ENCODE measurements at regions not wholly inside any gene's neighbourhood (a gene's known extent, or its start where the extent isn't known, plus 50 kb on each side); places are given as distances from the start of the nearest gene placed in this dataset.
"Not testable (repeated sequence)": the region's sequence is repeated elsewhere in the genome, so short reads cannot be mapped to it uniquely, and the experiment has no call there.

- TF ChIP-seq JUND (IDR thresholded peaks at IDR 0.05; ENCODE audit: low read depth): no peak
- in situ Hi-C loops (cut with HindIII; ENCODE audit: low pct_unique_long_range_greater_than_20kb, low sequenced_read_pairs): no loop called here
- DNase-seq (ENCODE audit: low read depth in 1 of 2, low spot score in 1 of 2): peak; percentile 19 to 58
Measured at GRCh38 chr9:86486891-86487837, 133.0 kb upstream of the TUT7 start.

GRCh38 chr9:86485359-86485758 lies 131.1 kb upstream of the TUT7 start:
- DNase-seq (ENCODE audit: low read depth in 1 of 2, low spot score in 1 of 2): no peak
- in situ Hi-C loops (cut with HindIII; ENCODE audit: low pct_unique_long_range_greater_than_20kb, low sequenced_read_pairs): no loop called here
- TF ChIP-seq JUND (IDR thresholded peaks at IDR 0.05; ENCODE audit: low read depth): no peak

GRCh38 chr9:86483496-86483895 lies 129.3 kb upstream of the TUT7 start:
- in situ Hi-C loops (cut with HindIII; ENCODE audit: low pct_unique_long_range_greater_than_20kb, low sequenced_read_pairs): no loop called here
- no peak for TF ChIP-seq JUND (IDR thresholded peaks at IDR 0.05; ENCODE audit: low read depth)

GRCh38 chr9:86481466-86481865 lies 127.3 kb upstream of the TUT7 start:
- TF ChIP-seq JUND (IDR thresholded peaks at IDR 0.05; ENCODE audit: low read depth): no peak
- in situ Hi-C loops (cut with HindIII; ENCODE audit: low pct_unique_long_range_greater_than_20kb, low sequenced_read_pairs): no loop called here
- no peak for DNase-seq (ENCODE audit: low read depth in 1 of 2, low spot score in 1 of 2)

More at GRCh38 chr9:86483496-86483895, 129.3 kb upstream of the TUT7 start:
- no peak for DNase-seq (ENCODE audit: low read depth in 1 of 2, low spot score in 1 of 2)

GRCh38 chr9:86475255-86475654 lies 121.0 kb upstream of the TUT7 start:
- DNase-seq (ENCODE audit: low read depth in 1 of 2, low spot score in 1 of 2); in situ Hi-C loops (cut with HindIII; ENCODE audit: low pct_unique_long_range_greater_than_20kb, low sequenced_read_pairs): not testable (repeated sequence)

GRCh38 chr9:86471171-86471815 lies 117.1 kb upstream of the TUT7 start:
- no peak for DNase-seq (ENCODE audit: low read depth in 1 of 2, low spot score in 1 of 2)
- TF ChIP-seq JUND (IDR thresholded peaks at IDR 0.05; ENCODE audit: low read depth): no peak
- in situ Hi-C loops (cut with HindIII; ENCODE audit: low pct_unique_long_range_greater_than_20kb, low sequenced_read_pairs): no loop called here

- in situ Hi-C loops (cut with HindIII; ENCODE audit: low pct_unique_long_range_greater_than_20kb, low sequenced_read_pairs): no loop called here
- DNase-seq (ENCODE audit: low read depth in 1 of 2, low spot score in 1 of 2): peak in 1 of 2 experiments; percentile 42
- no peak for TF ChIP-seq JUND (IDR thresholded peaks at IDR 0.05; ENCODE audit: low read depth)
Measured at GRCh38 chr9:86470326-86470725, 116.1 kb upstream of the TUT7 start.

GRCh38 chr9:86469476-86470250 lies 115.5 kb upstream of the TUT7 start:
- DNase-seq (ENCODE audit: low read depth in 1 of 2, low spot score in 1 of 2): no peak
- in situ Hi-C loops (cut with HindIII; ENCODE audit: low pct_unique_long_range_greater_than_20kb, low sequenced_read_pairs): no loop called here
- no peak for TF ChIP-seq JUND (IDR thresholded peaks at IDR 0.05; ENCODE audit: low read depth)

GRCh38 chr9:86464242-86464641 lies 110.0 kb upstream of the TUT7 start:
- DNase-seq (ENCODE audit: low read depth in 1 of 2, low spot score in 1 of 2): no peak
- no peak for TF ChIP-seq JUND (IDR thresholded peaks at IDR 0.05; ENCODE audit: low read depth)
- in situ Hi-C loops (cut with HindIII; ENCODE audit: low pct_unique_long_range_greater_than_20kb, low sequenced_read_pairs): no loop called here

- no peak for TF ChIP-seq JUND (IDR thresholded peaks at IDR 0.05; ENCODE audit: low read depth)
- no peak for DNase-seq (ENCODE audit: low read depth in 1 of 2, low spot score in 1 of 2)
- in situ Hi-C loops (cut with HindIII; ENCODE audit: low pct_unique_long_range_greater_than_20kb, low sequenced_read_pairs): no loop called here
Measured at GRCh38 chr9:86460216-86461002, 106.2 kb upstream of the TUT7 start.

GRCh38 chr9:86459599-86460155 lies 105.5 kb upstream of the TUT7 start:
- no peak for DNase-seq (ENCODE audit: low read depth in 1 of 2, low spot score in 1 of 2)
- in situ Hi-C loops (cut with HindIII; ENCODE audit: low pct_unique_long_range_greater_than_20kb, low sequenced_read_pairs): no loop called here
- TF ChIP-seq JUND (IDR thresholded peaks at IDR 0.05; ENCODE audit: low read depth): no peak

GRCh38 chr9:86459191-86459590 lies 105.0 kb upstream of the TUT7 start:
- DNase-seq (ENCODE audit: low read depth in 1 of 2, low spot score in 1 of 2): no peak
- in situ Hi-C loops (cut with HindIII; ENCODE audit: low pct_unique_long_range_greater_than_20kb, low sequenced_read_pairs): no loop called here
- TF ChIP-seq JUND (IDR thresholded peaks at IDR 0.05; ENCODE audit: low read depth): no peak

All from T47D (cell line).